ENCODE measurements at regions not wholly inside any gene's neighbourhood (a gene's known extent, or its start where the extent isn't known, plus 50 kb on each side); places are given as distances from the start of the nearest gene placed in this dataset.

DNA sequence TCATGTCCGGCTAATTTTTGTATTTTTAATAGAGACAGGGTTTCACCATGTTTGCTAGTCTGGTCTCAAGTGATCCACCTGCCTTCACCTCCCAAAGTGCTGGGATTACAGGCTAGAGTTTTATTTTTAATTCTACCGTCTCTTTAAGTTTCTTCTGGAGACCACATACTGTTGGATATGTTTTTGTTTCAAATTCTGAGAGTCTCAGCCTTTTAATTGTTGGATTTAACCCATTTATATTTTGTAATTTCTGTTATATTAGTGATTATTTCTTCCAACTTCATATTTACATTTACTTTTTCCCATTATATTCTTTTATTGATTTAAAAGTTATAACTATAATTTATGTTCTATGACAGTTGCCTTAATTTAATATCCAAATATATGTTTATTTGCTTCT lies 139.4 kb downstream of the BMS1 start:
- Mint-ChIP-seq H3K27me3 (ENCODE audit: low read depth, unreplicated experiment) (peaks cover 7% of the 10 kb centered on the region), H3K4me1 (ENCODE audit: low read depth, unreplicated experiment) (peaks cover 3% of the 10 kb centered on the region), H3K27ac (ENCODE audit: unreplicated experiment) (no peak overlapping the region), H3K36me3 (ENCODE audit: low read depth, unreplicated experiment) (no peaks in the 10 kb centered on the region), H3K4me3 (ENCODE audit: unreplicated experiment) (no peak overlapping the region), H3K9me3 (ENCODE audit: unreplicated experiment) (no peaks in the 10 kb centered on the region)
- Histone ChIP-seq H3K27ac (ENCODE audit: low read depth, low read length) (no peak overlapping the region), H3K9ac (ENCODE audit: low read length) (no peak overlapping the region), H4K20me1 (ENCODE audit: insufficient read depth, low read length) (no peaks in the 10 kb centered on the region), H2AFZ (ENCODE audit: low read depth, low read length) (no peak overlapping the region), H3K27me3 (ENCODE audit: insufficient read depth, low read length) (peaks cover 2% of the 10 kb centered on the region), H3K79me2 (ENCODE audit: insufficient read depth, low read length) (no peaks in the 10 kb centered on the region), H3K4me2 (ENCODE audit: low read length) (no peak overlapping the region), H3K36me3 (ENCODE audit: insufficient read depth, low read length) (no peaks in the 10 kb centered on the region), H3K9me3 (ENCODE audit: insufficient read depth, low read depth, low read length) (no peaks in the 10 kb centered on the region), H3K4me3 (ENCODE audit: insufficient read depth, low read depth, low read length) (no peak overlapping the region), H3K4me1 (ENCODE audit: insufficient read depth, low read length) (no peaks in the 10 kb centered on the region)
- DNase-seq (ENCODE audit: low read depth) (no peak), FAIRE-seq (no peak)
- TF ChIP-seq, protein P1, sequence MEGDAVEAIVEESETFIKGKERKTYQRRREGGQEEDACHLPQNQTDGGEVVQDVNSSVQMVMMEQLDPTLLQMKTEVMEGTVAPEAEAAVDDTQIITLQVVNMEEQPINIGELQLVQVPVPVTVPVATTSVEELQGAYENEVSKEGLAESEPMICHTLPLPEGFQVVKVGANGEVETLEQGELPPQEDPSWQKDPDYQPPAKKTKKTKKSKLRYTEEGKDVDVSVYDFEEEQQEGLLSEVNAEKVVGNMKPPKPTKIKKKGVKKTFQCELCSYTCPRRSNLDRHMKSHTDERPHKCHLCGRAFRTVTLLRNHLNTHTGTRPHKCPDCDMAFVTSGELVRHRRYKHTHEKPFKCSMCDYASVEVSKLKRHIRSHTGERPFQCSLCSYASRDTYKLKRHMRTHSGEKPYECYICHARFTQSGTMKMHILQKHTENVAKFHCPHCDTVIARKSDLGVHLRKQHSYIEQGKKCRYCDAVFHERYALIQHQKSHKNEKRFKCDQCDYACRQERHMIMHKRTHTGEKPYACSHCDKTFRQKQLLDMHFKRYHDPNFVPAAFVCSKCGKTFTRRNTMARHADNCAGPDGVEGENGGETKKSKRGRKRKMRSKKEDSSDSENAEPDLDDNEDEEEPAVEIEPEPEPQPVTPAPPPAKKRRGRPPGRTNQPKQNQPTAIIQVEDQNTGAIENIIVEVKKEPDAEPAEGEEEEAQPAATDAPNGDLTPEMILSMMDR (IDR thresholded peaks at IDR 0.05; ENCODE audit: insufficient read depth, low read depth, low read length), result no peak
- no peak for TF ChIP-seq EZH2 (IDR thresholded peaks at IDR 0.05; ENCODE audit: insufficient read depth, low read length)

DNA sequence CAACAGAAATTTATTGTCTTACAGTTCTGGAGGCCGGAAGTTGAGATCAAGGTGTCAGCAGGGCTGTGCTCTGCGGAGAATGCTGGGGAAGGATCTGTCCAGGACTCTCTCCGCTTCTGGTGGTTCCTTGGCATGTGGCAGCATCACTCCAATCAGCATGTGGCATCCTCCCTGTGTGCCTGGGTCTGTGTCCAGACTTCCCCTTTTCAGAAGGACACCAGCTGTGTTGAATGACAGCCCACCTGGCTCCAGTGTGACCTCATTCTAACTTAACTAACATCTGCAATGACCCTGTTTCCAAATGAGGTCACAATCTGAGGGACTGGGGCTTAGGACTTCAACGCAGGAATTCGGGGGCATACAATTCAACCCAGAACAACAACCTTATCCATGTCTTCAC lies 141.9 kb downstream of the BMS1 start:
- Histone ChIP-seq H3K36me3 (ENCODE audit: insufficient read depth, low read length) (no peaks in the 10 kb centered on the region), H3K4me2 (ENCODE audit: low read length) (no peak overlapping the region), H3K4me3 (ENCODE audit: insufficient read depth, low read depth, low read length) (no peak overlapping the region), H4K20me1 (ENCODE audit: insufficient read depth, low read length) (no peaks in the 10 kb centered on the region), H3K9me3 (ENCODE audit: insufficient read depth, low read depth, low read length) (no peaks in the 10 kb centered on the region), H3K79me2 (ENCODE audit: insufficient read depth, low read length) (no peaks in the 10 kb centered on the region), H3K27me3 (ENCODE audit: insufficient read depth, low read length) (peaks cover 2% of the 10 kb centered on the region), H2AFZ (ENCODE audit: low read depth, low read length) (no peak overlapping the region), H3K9ac (ENCODE audit: low read length) (no peak overlapping the region), H3K27ac (ENCODE audit: low read depth, low read length) (no peak overlapping the region), H3K4me1 (ENCODE audit: insufficient read depth, low read length) (no peaks in the 10 kb centered on the region)
- Mint-ChIP-seq H3K4me1 (ENCODE audit: low read depth, unreplicated experiment) (peaks cover 10% of the 10 kb centered on the region), H3K36me3 (ENCODE audit: low read depth, unreplicated experiment) (no peaks in the 10 kb centered on the region), H3K27me3 (ENCODE audit: low read depth, unreplicated experiment) (peaks cover 23% of the 10 kb centered on the region), H3K9me3 (ENCODE audit: unreplicated experiment) (peaks cover 7% of the 10 kb centered on the region), H3K4me3 (ENCODE audit: unreplicated experiment) (no peak overlapping the region), H3K27ac (ENCODE audit: unreplicated experiment) (no peak overlapping the region)
- FAIRE-seq, result no peak
- DNase-seq (ENCODE audit: low read depth), result no peak
- TF ChIP-seq, protein P1 (IDR thresholded peaks at IDR 0.05; ENCODE audit: insufficient read depth, low read depth, low read length), result no peak
- no peak for TF ChIP-seq EZH2 (IDR thresholded peaks at IDR 0.05; ENCODE audit: insufficient read depth, low read length)

DNA sequence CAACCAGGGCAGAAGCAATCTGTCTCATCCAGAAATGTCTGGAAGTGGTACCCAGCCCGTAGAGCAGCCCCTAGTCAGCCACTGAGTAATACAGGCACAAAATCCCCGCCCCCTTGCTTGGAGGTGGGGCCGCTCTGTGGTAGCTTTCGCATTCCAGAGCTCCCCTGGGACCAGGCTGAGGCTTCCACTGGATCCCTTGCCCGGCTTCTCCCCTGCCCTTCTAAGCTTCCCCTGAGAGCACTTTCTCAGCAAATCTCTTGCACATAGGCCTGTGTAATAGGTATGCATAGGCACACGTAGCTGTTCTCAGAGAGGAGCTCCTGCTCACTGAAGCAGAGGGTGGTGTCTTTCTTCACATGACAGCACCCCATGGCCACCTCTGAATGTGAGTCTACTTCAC lies 144.2 kb downstream of the BMS1 start:
- no peak overlapping the region for H2AFZ ChIP-seq (ENCODE audit: low read depth, low read length)
- TF ChIP-seq EZH2 (IDR thresholded peaks at IDR 0.05; ENCODE audit: insufficient read depth, low read length), result no peak
- TF ChIP-seq, protein P1 (IDR thresholded peaks at IDR 0.05; ENCODE audit: insufficient read depth, low read depth, low read length), result no peak
- Mint-ChIP-seq H3K27me3 (ENCODE audit: low read depth, unreplicated experiment) (peaks cover 42% of the 10 kb centered on the region), H3K9me3 (ENCODE audit: unreplicated experiment) (peaks cover 7% of the 10 kb centered on the region), H3K4me3 (ENCODE audit: unreplicated experiment) (no peak overlapping the region), H3K36me3 (ENCODE audit: low read depth, unreplicated experiment) (peaks cover 4% of the 10 kb centered on the region), H3K4me1 (ENCODE audit: low read depth, unreplicated experiment) (peaks cover 10% of the 10 kb centered on the region), H3K27ac (ENCODE audit: unreplicated experiment) (peak overlapping the region; percentile 26)
- H3K27ac ChIP-seq (ENCODE audit: low read depth, low read length), result no peak overlapping the region
- no peak overlapping the region for H3K9ac ChIP-seq (ENCODE audit: low read length)
- DNase-seq (ENCODE audit: low read depth) (no peak), FAIRE-seq (no peak)
- H3K4me2 ChIP-seq (ENCODE audit: low read length), result no peak overlapping the region
- no peaks in the 10 kb centered on the region for H3K9me3 ChIP-seq (ENCODE audit: insufficient read depth, low read depth, low read length)
- peaks cover 2% of the 10 kb centered on the region for H3K27me3 ChIP-seq (ENCODE audit: insufficient read depth, low read length)
- H3K36me3 ChIP-seq (ENCODE audit: insufficient read depth, low read length), result no peaks in the 10 kb centered on the region
- H3K79me2 ChIP-seq (ENCODE audit: insufficient read depth, low read length), result no peaks in the 10 kb centered on the region
- no peaks in the 10 kb centered on the region for H4K20me1 ChIP-seq (ENCODE audit: insufficient read depth, low read length)
- no peak overlapping the region for H3K4me3 ChIP-seq (ENCODE audit: insufficient read depth, low read depth, low read length)
- no peaks in the 10 kb centered on the region for H3K4me1 ChIP-seq (ENCODE audit: insufficient read depth, low read length)

Measured in astrocyte (in vitro differentiated cells and primary cell).